ENCODE measurements at regions not wholly inside any gene's neighbourhood (a gene's known extent, or its start where the extent isn't known, plus 50 kb on each side); places are given as distances from the start of the nearest gene placed in this dataset.

- H3K4me1 Mint-ChIP-seq (ENCODE audit: low read depth), result peaks cover 15% of the 10 kb centered on the region
- H3K27ac Mint-ChIP-seq, result no peak overlapping the region
- peaks cover 4% of the 10 kb centered on the region for H3K9me3 Mint-ChIP-seq
- no peak for DNase-seq (ENCODE audit: low spot score)
- intact Hi-C loops (cut with micrococcal nuclease), result no loop called here
- H3K4me3 Mint-ChIP-seq, result no peak overlapping the region
- peaks cover 3% of the 10 kb centered on the region for H3K36me3 Mint-ChIP-seq (ENCODE audit: low read depth)
- H3K27me3 Mint-ChIP-seq (ENCODE audit: insufficient read depth), result peaks cover 10% of the 10 kb centered on the region
Observed at GRCh38 chr10:91033324-91033950, 112.5 kb upstream of the ANKRD1 start.

- peaks cover 3% of the 10 kb centered on the region for H3K36me3 Mint-ChIP-seq (ENCODE audit: low read depth)
- H3K27me3 Mint-ChIP-seq (ENCODE audit: insufficient read depth), result peaks cover 7% of the 10 kb centered on the region
- peaks cover 15% of the 10 kb centered on the region for H3K4me1 Mint-ChIP-seq (ENCODE audit: low read depth)
- H3K27ac Mint-ChIP-seq, result peak overlapping the region; percentile 59
- peak; percentile 18 for DNase-seq (ENCODE audit: low spot score)
- peaks cover 4% of the 10 kb centered on the region for H3K9me3 Mint-ChIP-seq
- H3K4me3 Mint-ChIP-seq, result peak overlapping the region; percentile 9
- intact Hi-C loops (cut with micrococcal nuclease), result no loop called here
Observed at GRCh38 chr10:91034042-91034441, 113.2 kb upstream of the ANKRD1 start.

- peak overlapping the region; percentile 9 for H3K4me3 Mint-ChIP-seq
- peak overlapping the region; percentile 59 for H3K27ac Mint-ChIP-seq
- H3K4me1 Mint-ChIP-seq (ENCODE audit: low read depth), result peaks cover 15% of the 10 kb centered on the region
- H3K27me3 Mint-ChIP-seq (ENCODE audit: insufficient read depth), result peaks cover 11% of the 10 kb centered on the region
- peaks cover 3% of the 10 kb centered on the region for H3K36me3 Mint-ChIP-seq (ENCODE audit: low read depth)
- intact Hi-C loops (cut with micrococcal nuclease), result no loop called here
- H3K9me3 Mint-ChIP-seq, result peaks cover 4% of the 10 kb centered on the region
- no peak for DNase-seq (ENCODE audit: low spot score)
Observed at GRCh38 chr10:91034494-91035159, 113.7 kb upstream of the ANKRD1 start.

- Mint-ChIP-seq H3K9me3 (peaks cover 4% of the 10 kb centered on the region), H3K36me3 (ENCODE audit: low read depth) (peaks cover 3% of the 10 kb centered on the region), H3K27me3 (ENCODE audit: insufficient read depth) (peaks cover 19% of the 10 kb centered on the region), H3K4me1 (ENCODE audit: low read depth) (peaks cover 15% of the 10 kb centered on the region), H3K4me3 (no peak overlapping the region), H3K27ac (no peak overlapping the region)
- intact Hi-C loops (cut with micrococcal nuclease), result no loop called here
- no peak for DNase-seq (ENCODE audit: low spot score)
Observed at GRCh38 chr10:91035650-91036292, 114.9 kb upstream of the ANKRD1 start.

GRCh38 chr10:91036807-91037411 is 116.0 kb upstream of the ANKRD1 start:
- peaks cover 4% of the 10 kb centered on the region for H3K9me3 Mint-ChIP-seq
- peaks cover 15% of the 10 kb centered on the region for H3K4me1 Mint-ChIP-seq (ENCODE audit: low read depth)
- no peak overlapping the region for H3K4me3 Mint-ChIP-seq
- H3K36me3 Mint-ChIP-seq (ENCODE audit: low read depth), result peaks cover 3% of the 10 kb centered on the region
- H3K27ac Mint-ChIP-seq, result no peak overlapping the region
- DNase-seq (ENCODE audit: low spot score), result no peak
- H3K27me3 Mint-ChIP-seq (ENCODE audit: insufficient read depth), result peaks cover 22% of the 10 kb centered on the region
- intact Hi-C loops (cut with micrococcal nuclease), result no loop called here

GRCh38 chr10:91038971-91039370 is 118.1 kb upstream of the ANKRD1 start:
- intact Hi-C loops (cut with micrococcal nuclease), result no loop called here

GRCh38 chr10:91040343-91040742 is 119.5 kb upstream of the ANKRD1 start:
- H3K9me3 Mint-ChIP-seq, result no peaks in the 10 kb centered on the region
- DNase-seq (ENCODE audit: low spot score), result no peak
- intact Hi-C loops (cut with micrococcal nuclease), result no loop called here
- no peak overlapping the region for H3K27ac Mint-ChIP-seq
- no peaks in the 10 kb centered on the region for H3K36me3 Mint-ChIP-seq (ENCODE audit: low read depth)
- H3K27me3 Mint-ChIP-seq (ENCODE audit: insufficient read depth), result peaks cover 29% of the 10 kb centered on the region
- H3K4me1 Mint-ChIP-seq (ENCODE audit: low read depth), result no peaks in the 10 kb centered on the region
- H3K4me3 Mint-ChIP-seq, result no peak overlapping the region

More at GRCh38 chr10:91038971-91039370, 118.1 kb upstream of the ANKRD1 start:
- peaks cover 3% of the 10 kb centered on the region for H3K36me3 Mint-ChIP-seq (ENCODE audit: low read depth)
- peaks cover 29% of the 10 kb centered on the region for H3K27me3 Mint-ChIP-seq (ENCODE audit: insufficient read depth)
- H3K4me3 Mint-ChIP-seq, result no peak overlapping the region
- DNase-seq (ENCODE audit: low spot score), result no peak
- H3K4me1 Mint-ChIP-seq (ENCODE audit: low read depth), result peaks cover 7% of the 10 kb centered on the region
- peaks cover 4% of the 10 kb centered on the region for H3K9me3 Mint-ChIP-seq
- no peak overlapping the region for H3K27ac Mint-ChIP-seq

GRCh38 chr10:91042069-91042468 is 121.2 kb upstream of the ANKRD1 start:
- Mint-ChIP-seq H3K4me1 (ENCODE audit: low read depth) (no peaks in the 10 kb centered on the region), H3K9me3 (no peaks in the 10 kb centered on the region), H3K27me3 (ENCODE audit: insufficient read depth) (peaks cover 36% of the 10 kb centered on the region), H3K36me3 (ENCODE audit: low read depth) (no peaks in the 10 kb centered on the region), H3K27ac (no peak overlapping the region), H3K4me3 (no peak overlapping the region)
- DNase-seq (ENCODE audit: low spot score), result no peak
- intact Hi-C loops (cut with micrococcal nuclease), result no loop called here

- Mint-ChIP-seq H3K27ac (no peak overlapping the region), H3K4me1 (ENCODE audit: low read depth) (peaks cover 2% of the 10 kb centered on the region), H3K36me3 (ENCODE audit: low read depth) (no peaks in the 10 kb centered on the region), H3K4me3 (no peak overlapping the region), H3K27me3 (ENCODE audit: insufficient read depth) (peaks cover 38% of the 10 kb centered on the region), H3K9me3 (no peaks in the 10 kb centered on the region)
- DNase-seq (ENCODE audit: low spot score), result no peak
- intact Hi-C loops (cut with micrococcal nuclease), result loop anchor here (1.0 kb wide), 1 partner anchor 208 kb away; no protein-coding TSS in a partner anchor
Observed at GRCh38 chr10:91043173-91043910, 122.5 kb upstream of the ANKRD1 start.

- no peak overlapping the region for H3K27ac Mint-ChIP-seq
- intact Hi-C loops (cut with micrococcal nuclease), result no loop called here
- no peaks in the 10 kb centered on the region for H3K9me3 Mint-ChIP-seq
- H3K36me3 Mint-ChIP-seq (ENCODE audit: low read depth), result no peaks in the 10 kb centered on the region
- no peak overlapping the region for H3K4me3 Mint-ChIP-seq
- H3K4me1 Mint-ChIP-seq (ENCODE audit: low read depth), result peaks cover 5% of the 10 kb centered on the region
- peaks cover 30% of the 10 kb centered on the region for H3K27me3 Mint-ChIP-seq (ENCODE audit: insufficient read depth)
- DNase-seq (ENCODE audit: low spot score), result no peak
Observed at GRCh38 chr10:91046869-91047268, 126.0 kb upstream of the ANKRD1 start.

- Mint-ChIP-seq H3K36me3 (ENCODE audit: low read depth) (no peaks in the 10 kb centered on the region), H3K9me3 (no peaks in the 10 kb centered on the region), H3K4me3 (no peak overlapping the region), H3K27ac (no peak overlapping the region), H3K27me3 (ENCODE audit: insufficient read depth) (peaks cover 26% of the 10 kb centered on the region), H3K4me1 (ENCODE audit: low read depth) (peaks cover 5% of the 10 kb centered on the region)
- no peak for DNase-seq (ENCODE audit: low spot score)
- intact Hi-C loops (cut with micrococcal nuclease), result no loop called here
Observed at GRCh38 chr10:91048380-91048779, 127.5 kb upstream of the ANKRD1 start.

- peaks cover 23% of the 10 kb centered on the region for H3K27me3 Mint-ChIP-seq (ENCODE audit: insufficient read depth)
- H3K4me3 Mint-ChIP-seq, result no peak overlapping the region
- peaks cover 5% of the 10 kb centered on the region for H3K4me1 Mint-ChIP-seq (ENCODE audit: low read depth)
Observed at GRCh38 chr10:91049296-91049987, 128.6 kb upstream of the ANKRD1 start.

More at GRCh38 chr10:91049296-91049987, 128.6 kb upstream of the ANKRD1 start:
- intact Hi-C loops (cut with micrococcal nuclease), result no loop called here
- Mint-ChIP-seq H3K9me3 (no peaks in the 10 kb centered on the region), H3K36me3 (ENCODE audit: low read depth) (no peaks in the 10 kb centered on the region), H3K27ac (no peak overlapping the region)
- no peak for DNase-seq (ENCODE audit: low spot score)

Data from activated T-helper 1 cell treated with anti-CD3 and anti-CD28 coated beads, Interleukin-12 subunit alpha, Interleukin-12 subunit beta, Interleukin-2, Interleukin-4 antibody, amounts not matched to agents 30 ng/mL and 10 ng/mL and 1 ng/mL, durations not matched to agents 14 hours and 24 hours and 36 hours (primary cell).